ENCODE measurements at regions not wholly inside any gene's neighbourhood (a gene's known extent, or its start where the extent isn't known, plus 50 kb on each side); places are given as distances from the start of the nearest gene placed in this dataset.

DNA sequence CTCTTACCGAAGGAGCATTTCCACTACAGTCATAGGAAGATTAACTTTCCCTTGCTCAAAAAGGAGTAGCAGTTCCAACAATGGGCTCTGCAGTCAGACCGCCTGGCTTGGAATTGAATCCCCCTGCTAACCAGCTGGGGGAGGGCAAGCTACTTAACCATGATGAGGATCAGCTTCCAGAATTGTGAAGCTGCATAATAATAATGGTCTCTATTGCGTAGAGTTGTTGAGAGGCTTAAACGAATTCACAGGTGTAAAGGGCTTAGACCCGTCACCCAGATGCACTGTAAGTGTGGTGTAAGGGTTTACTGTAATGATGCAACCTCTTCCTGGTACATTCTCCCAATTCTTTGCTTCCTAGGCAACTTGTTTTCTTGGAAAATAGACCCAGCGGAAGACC is 185.2 kb upstream of the RGMA start:
- Histone ChIP-seq H3K9me3 (no peaks in the 10 kb centered on the region), H3K4me1 (ENCODE audit: low read depth) (no peaks in the 10 kb centered on the region), H3K36me3 (ENCODE audit: low read depth) (no peaks in the 10 kb centered on the region), H3K4me3 (no peak overlapping the region)
- ATAC-seq = no peak
- intact Hi-C loops (cut with DNase I, micrococcal nuclease) = no loop called here
- TF ChIP-seq, protein P1, sequence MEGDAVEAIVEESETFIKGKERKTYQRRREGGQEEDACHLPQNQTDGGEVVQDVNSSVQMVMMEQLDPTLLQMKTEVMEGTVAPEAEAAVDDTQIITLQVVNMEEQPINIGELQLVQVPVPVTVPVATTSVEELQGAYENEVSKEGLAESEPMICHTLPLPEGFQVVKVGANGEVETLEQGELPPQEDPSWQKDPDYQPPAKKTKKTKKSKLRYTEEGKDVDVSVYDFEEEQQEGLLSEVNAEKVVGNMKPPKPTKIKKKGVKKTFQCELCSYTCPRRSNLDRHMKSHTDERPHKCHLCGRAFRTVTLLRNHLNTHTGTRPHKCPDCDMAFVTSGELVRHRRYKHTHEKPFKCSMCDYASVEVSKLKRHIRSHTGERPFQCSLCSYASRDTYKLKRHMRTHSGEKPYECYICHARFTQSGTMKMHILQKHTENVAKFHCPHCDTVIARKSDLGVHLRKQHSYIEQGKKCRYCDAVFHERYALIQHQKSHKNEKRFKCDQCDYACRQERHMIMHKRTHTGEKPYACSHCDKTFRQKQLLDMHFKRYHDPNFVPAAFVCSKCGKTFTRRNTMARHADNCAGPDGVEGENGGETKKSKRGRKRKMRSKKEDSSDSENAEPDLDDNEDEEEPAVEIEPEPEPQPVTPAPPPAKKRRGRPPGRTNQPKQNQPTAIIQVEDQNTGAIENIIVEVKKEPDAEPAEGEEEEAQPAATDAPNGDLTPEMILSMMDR (IDR thresholded peaks at IDR 0.05) = no peak
- no peak for DNase-seq

DNA sequence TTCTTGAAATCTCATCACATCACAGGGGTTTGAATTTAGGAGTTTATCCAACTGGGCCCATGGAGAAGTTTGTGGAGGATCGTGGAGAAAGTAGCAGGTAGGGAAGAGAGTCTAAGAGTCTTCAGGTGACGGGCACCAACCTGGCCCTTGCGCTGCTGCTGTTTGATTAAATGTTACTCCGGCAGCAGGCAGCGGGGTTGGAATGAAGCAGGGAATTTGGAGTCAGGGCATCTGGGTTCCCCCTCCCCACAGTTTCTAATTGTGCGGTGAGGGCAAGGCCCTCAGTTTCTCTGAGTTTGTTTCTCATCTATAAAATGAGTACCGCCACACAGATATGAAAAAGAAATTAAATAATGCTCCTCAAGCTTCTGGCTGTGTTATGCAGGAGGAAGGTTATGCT is 182.9 kb upstream of the RGMA start:
- H3K4me1 ChIP-seq (ENCODE audit: low read depth) = no peaks in the 10 kb centered on the region
- intact Hi-C loops (cut with DNase I, micrococcal nuclease) = no loop called here
- DNase-seq = no peak

DNA sequence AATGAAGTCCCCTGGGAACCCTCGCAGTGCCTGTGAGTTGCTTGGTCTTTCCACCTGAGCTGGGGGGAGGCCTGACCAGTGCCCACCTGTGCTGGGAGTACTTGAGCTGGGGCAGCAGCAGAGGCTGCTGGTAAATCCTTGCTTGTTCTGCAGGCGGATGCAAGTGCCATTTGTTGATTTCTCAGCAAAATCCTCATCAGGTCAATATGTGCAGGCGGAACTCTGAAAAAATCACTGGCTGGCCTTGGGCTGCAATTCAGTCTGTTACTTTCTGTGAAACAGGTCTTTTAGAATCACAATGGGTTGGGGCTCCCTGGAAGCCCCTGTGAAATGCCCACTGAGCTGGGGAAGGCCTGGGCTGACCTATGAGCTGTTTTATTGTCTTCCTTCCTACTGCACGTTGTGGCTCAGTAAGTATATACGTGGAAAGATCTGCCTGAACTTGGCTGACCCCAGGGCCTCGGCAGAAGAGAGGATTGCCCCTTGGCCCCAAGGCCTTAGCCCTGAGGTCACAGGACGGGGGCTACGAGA is 182.0 kb upstream of the RGMA start:
- no peak overlapping the region for H3K4me3 ChIP-seq
- DNase-seq = no peak
- H3K36me3 ChIP-seq (ENCODE audit: low read depth) = no peaks in the 10 kb centered on the region
- TF ChIP-seq, protein P1 (IDR thresholded peaks at IDR 0.05) = no peak
- H3K4me1 ChIP-seq (ENCODE audit: low read depth) = no peaks in the 10 kb centered on the region
- no peaks in the 10 kb centered on the region for H3K9me3 ChIP-seq
- intact Hi-C loops (cut with DNase I, micrococcal nuclease) = no loop called here
- no peak for ATAC-seq

More for the DNA sequence above, 182.9 kb upstream of the RGMA start:
- H3K4me3 ChIP-seq = no peak overlapping the region
- no peak for ATAC-seq
- no peaks in the 10 kb centered on the region for H3K9me3 ChIP-seq
- H3K36me3 ChIP-seq (ENCODE audit: low read depth) = no peaks in the 10 kb centered on the region
- TF ChIP-seq, protein P1 (IDR thresholded peaks at IDR 0.05) = no peak

DNA sequence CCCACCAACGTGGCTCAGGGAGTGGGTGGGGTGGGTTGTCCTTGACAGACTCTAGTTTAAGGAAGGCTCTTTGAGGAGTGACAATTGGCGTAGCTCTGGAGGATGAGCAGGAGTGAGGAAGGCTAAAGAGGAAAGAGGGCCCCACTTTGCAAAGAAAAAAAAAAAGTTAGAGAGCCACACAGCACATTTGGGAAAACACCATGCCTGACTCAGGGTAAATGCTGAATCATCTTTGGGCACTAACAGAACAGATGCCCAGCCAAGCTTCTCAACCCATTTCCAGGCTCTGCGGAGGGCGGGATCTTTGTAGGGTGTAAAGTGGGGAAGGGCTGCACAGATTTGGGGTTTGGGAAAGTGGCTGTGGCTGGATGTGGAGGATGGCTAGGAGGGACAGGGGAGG is 179.1 kb upstream of the RGMA start:
- ATAC-seq (no peak), DNase-seq (no peak)
- no peaks in the 10 kb centered on the region for H3K9me3 ChIP-seq
- H3K4me1 ChIP-seq (ENCODE audit: low read depth) = no peaks in the 10 kb centered on the region
- TF ChIP-seq, protein P1 (IDR thresholded peaks at IDR 0.05) = no peak
- intact Hi-C loops (cut with DNase I, micrococcal nuclease) = no loop called here
- H3K4me3 ChIP-seq = no peak overlapping the region
- no peaks in the 10 kb centered on the region for H3K36me3 ChIP-seq (ENCODE audit: low read depth)

DNA sequence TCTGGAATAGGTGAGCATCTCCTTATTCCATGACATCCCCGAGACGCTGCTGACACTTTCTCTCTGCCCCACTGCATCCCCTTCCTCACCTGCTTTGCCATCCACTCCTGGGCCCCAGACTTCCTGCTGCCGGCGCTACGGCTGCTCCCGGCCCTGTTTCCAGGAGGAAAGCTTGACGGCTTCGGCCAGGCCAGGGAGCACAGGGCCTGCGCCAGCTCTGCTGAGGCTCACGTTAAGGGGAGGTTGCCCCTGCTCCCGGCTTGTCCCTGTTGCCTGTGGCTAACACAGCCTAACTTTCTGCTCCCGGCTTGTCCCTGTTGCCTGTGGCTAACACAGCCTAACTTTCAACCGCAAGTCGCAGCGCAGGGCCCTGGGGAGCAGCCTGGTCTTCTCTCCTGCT is 177.3 kb upstream of the RGMA start:
- TF ChIP-seq, protein P1 (IDR thresholded peaks at IDR 0.05) = no peak
- Histone ChIP-seq H3K9me3 (no peaks in the 10 kb centered on the region), H3K4me3 (no peak overlapping the region), H3K36me3 (ENCODE audit: low read depth) (no peaks in the 10 kb centered on the region), H3K4me1 (ENCODE audit: low read depth) (no peaks in the 10 kb centered on the region)
- intact Hi-C loops (cut with DNase I, micrococcal nuclease) = no loop called here
- ATAC-seq (no peak), DNase-seq (no peak)

DNA sequence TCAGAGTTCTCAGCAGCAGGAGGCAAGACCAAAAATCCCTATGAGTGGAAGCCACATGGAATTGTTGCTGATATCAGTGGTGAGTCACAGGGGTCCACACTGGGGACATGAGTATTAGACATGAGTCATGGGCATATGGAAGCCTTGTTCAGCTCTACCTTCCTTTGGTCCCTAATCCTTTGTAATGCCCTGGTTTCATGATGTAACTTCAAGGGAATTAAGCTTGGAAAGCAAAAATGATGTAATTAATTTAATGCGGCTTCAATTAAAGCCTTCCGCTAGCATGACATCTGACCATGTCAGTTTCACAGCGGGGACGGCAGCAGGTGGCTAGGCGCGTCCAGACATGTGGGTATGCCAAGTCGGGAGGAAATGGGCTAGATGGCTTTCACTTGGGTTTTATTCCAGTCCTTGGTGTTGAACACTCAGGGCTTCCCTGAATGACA is 176.1 kb upstream of the RGMA start:
- Histone ChIP-seq H3K4me1 (ENCODE audit: low read depth) (no peaks in the 10 kb centered on the region), H3K9me3 (no peaks in the 10 kb centered on the region), H3K36me3 (ENCODE audit: low read depth) (no peaks in the 10 kb centered on the region), H3K4me3 (no peak overlapping the region)
- DNase-seq = no peak
- ATAC-seq = no peak
- intact Hi-C loops (cut with DNase I, micrococcal nuclease) = no loop called here
- TF ChIP-seq, protein P1 (IDR thresholded peaks at IDR 0.05) = no peak

All from mucosa of descending colon (tissue), 3 donors.